HEK293T (cell line): ENCODE measurements at regions not wholly inside any gene's neighbourhood (a gene's known extent, or its start where the extent isn't known, plus 50 kb on each side); places are given as distances from the start of the nearest gene placed in this dataset.

Experiments
- ARNT ChIP-seq: fragments of 450-650 bp; IDR thresholded peaks from 2 replicates; pipeline ENCODE4 v1.6.1; 2017; ENCODE audit warnings: mild to moderate bottlenecking
- SUZ12 ChIP-seq: fragments of 450-650 bp; IDR thresholded peaks from 2 replicates; pipeline ENCODE4 v1.6.1; 2016; ENCODE audit warnings: mild to moderate bottlenecking
- TARDBP ChIP-seq: fragments of 450-650 bp; IDR thresholded peaks from 2 replicates; pipeline ENCODE4 v1.6.1; 2016

- TF ChIP-seq ARNT: no peak
- no peak for TF ChIP-seq SUZ12
- TF ChIP-seq TARDBP: no peak
These were observed 51.8 kb upstream of the PRICKLE1 start for GRCh38 chr12:42641221-42641885.
